NOMO-1 (cell line): ENCODE measurements at regions not wholly inside any gene's neighbourhood (a gene's known extent, or its start where the extent isn't known, plus 50 kb on each side); places are given as distances from the start of the nearest gene placed in this dataset.
"Not testable (repeated sequence)": the region's sequence is repeated elsewhere in the genome, so short reads cannot be mapped to it uniquely, and the experiment has no call there.

ENCODE experiments used
- DNase-seq, 2 experiments: peaks; one replicate each; lab custom pipeline; 2025; ENCODE audit not compliant: unreplicated experiment in 2 of 2; lab: John Stamatoyannopoulos, UW

GRCh38 chr15:87753539-87753938, 503.0 kb downstream of the NTRK3 start:
- no peak for DNase-seq

GRCh38 chr15:87752250-87752951, 504.1 kb downstream of the NTRK3 start:
- DNase-seq: no peak

- no peak for DNase-seq
Observed at GRCh38 chr15:87748483-87748882, 508.1 kb downstream of the NTRK3 start.

- DNase-seq: no peak
Observed at GRCh38 chr15:87747087-87747486, 509.5 kb downstream of the NTRK3 start.

GRCh38 chr15:87746333-87746732, 510.2 kb downstream of the NTRK3 start:
- no peak for DNase-seq

GRCh38 chr15:87744815-87745214, 511.7 kb downstream of the NTRK3 start:
- no peak for DNase-seq

GRCh38 chr15:87743562-87743961, 513.0 kb downstream of the NTRK3 start:
- no peak for DNase-seq

GRCh38 chr15:87741350-87741749, 515.2 kb downstream of the NTRK3 start:
- DNase-seq: no peak

- DNase-seq: no peak
Observed at GRCh38 chr15:87740655-87741344, 515.7 kb downstream of the NTRK3 start.

GRCh38 chr15:87739866-87740265, 516.7 kb downstream of the NTRK3 start:
- DNase-seq: no peak

- no peak for DNase-seq
Observed at GRCh38 chr15:87739081-87739480, 517.5 kb downstream of the NTRK3 start.

GRCh38 chr15:87737460-87737859, 519.1 kb downstream of the NTRK3 start:
- not testable (repeated sequence) for DNase-seq

- no peak for DNase-seq
Observed at GRCh38 chr15:87736891-87737389, 519.6 kb downstream of the NTRK3 start.

- no peak for DNase-seq
Observed at GRCh38 chr15:87736401-87736800, 520.1 kb downstream of the NTRK3 start.

- no peak for DNase-seq
Observed at GRCh38 chr15:87735522-87735921, 521.0 kb downstream of the NTRK3 start.

GRCh38 chr15:87734571-87735373, 521.8 kb downstream of the NTRK3 start:
- no peak for DNase-seq

GRCh38 chr15:87733977-87734376, 522.6 kb downstream of the NTRK3 start:
- no peak for DNase-seq

GRCh38 chr15:87733541-87733941, 523.0 kb downstream of the NTRK3 start:
- DNase-seq: no peak

GRCh38 chr15:87732976-87733375, 523.6 kb downstream of the NTRK3 start:
- no peak for DNase-seq

- DNase-seq: no peak
Observed at GRCh38 chr15:87731630-87732029, 524.9 kb downstream of the NTRK3 start.

- DNase-seq: no peak
Observed at GRCh38 chr15:87730706-87731105, 525.8 kb downstream of the NTRK3 start.
